OCI-LY7 (cell line): ENCODE measurements at regions not wholly inside any gene's neighbourhood (a gene's known extent, or its start where the extent isn't known, plus 50 kb on each side); places are given as distances from the start of the nearest gene placed in this dataset.

Experiments used
- BruUV-seq: library from RNA; stranded (reverse); fragments of 400-500 nt; replicated peaks from 2 replicates; lab custom pipeline; 2021; lab: Mats Ljungman, UMichigan
- CTCF ChIA-PET: fragments of 300-600 bp; sonication (Branson Sonifier 250); formaldehyde crosslinking; loops from one replicate; lab custom pipeline; 2022; ENCODE audit warnings: antibody characterized with exemption; ENCODE audit not compliant: unreplicated experiment; lab: Charles Lee
- POLR2A ChIA-PET: fragments of 300-600 bp; sonication (Branson Sonifier 250); formaldehyde crosslinking; loops from one replicate; lab custom pipeline; 2022; ENCODE audit warnings: antibody characterized with exemption; lab: Charles Lee
- DNase-seq: peaks from one replicate; pipeline ENCODE4 v3.0.0-alpha.2; 2015; ENCODE audit warnings: low spot score
- H2AFZ ChIP-seq: fragments of 200-600 bp; sonication (generic), shearing (Covaris generic); 2 replicates; pipeline ENCODE4 v1.6.1; 2014; ENCODE audit warnings: mild to moderate bottlenecking, antibody characterized with exemption, low read length, moderate library complexity
- H3K27ac ChIP-seq: fragments of 200-600 bp; sonication (generic); 2 replicates; pipeline ENCODE4 v1.5.1; 2014; ENCODE audit warnings: mixed run types, low read depth, mild to moderate bottlenecking, moderate library complexity, low read length, inconsistent platforms; ENCODE audit not compliant: poor library complexity, severe bottlenecking
- H3K36me3 ChIP-seq: fragments of 200-600 bp; sonication (generic); 2 replicates; pipeline ENCODE4 v1.6.1; 2014; ENCODE audit warnings: mild to moderate bottlenecking, antibody characterized with exemption, low read length, moderate library complexity, mixed read lengths; ENCODE audit not compliant: insufficient read depth
- H3K4me1 ChIP-seq: fragments of 200-600 bp; sonication (generic); 2 replicates; pipeline ENCODE4 v1.5.1; 2014; ENCODE audit warnings: mild to moderate bottlenecking, low read length; ENCODE audit not compliant: insufficient read depth, poor library complexity, severe bottlenecking
- H3K4me2 ChIP-seq: fragments of 200-600 bp; sonication (generic); 2 replicates; pipeline ENCODE4 v1.6.1; 2014; ENCODE audit warnings: mild to moderate bottlenecking, low read length
- H3K4me3 ChIP-seq: fragments of 200-600 bp; sonication (generic); 2 replicates; pipeline ENCODE4 v1.5.1; 2014; ENCODE audit warnings: mild to moderate bottlenecking, low read depth, low read length; ENCODE audit not compliant: poor library complexity, severe bottlenecking
- H3K79me2 ChIP-seq: fragments of 200-600 bp; sonication (generic); 2 replicates; pipeline ENCODE4 v1.6.1; 2016; ENCODE audit warnings: low read depth, mild to moderate bottlenecking, low read length, moderate library complexity, mixed read lengths; ENCODE audit not compliant: insufficient read depth
- H3K9me2 ChIP-seq: fragments of 200-600 bp; sonication (generic); 2 replicates; pipeline ENCODE4 v1.6.1; 2016; ENCODE audit warnings: mild to moderate bottlenecking, low read length, mixed read lengths; ENCODE audit not compliant: insufficient read depth
- H3K9me3 ChIP-seq: fragments of 200-600 bp; sonication (generic); 2 replicates; pipeline ENCODE4 v1.6.1; 2014; ENCODE audit warnings: mild to moderate bottlenecking, mixed run types, low read length, mixed read lengths
- H4K20me1 ChIP-seq: fragments of 200-600 bp; sonication (generic); 2 replicates; pipeline ENCODE4 v1.6.1; 2014; ENCODE audit warnings: mild to moderate bottlenecking, antibody characterized with exemption, low read length, moderate library complexity, mixed read lengths; ENCODE audit not compliant: insufficient read depth
- EZH2phosphoT487 ChIP-seq: fragments of 200-600 bp; sonication (generic); IDR thresholded peaks from 2 replicates; pipeline ENCODE4 v1.6.1; 2018; ENCODE audit warnings: low read depth, borderline replicate concordance, mild to moderate bottlenecking, mixed run types, antibody characterized with exemption, low read length, moderate library complexity, mixed read lengths
- intact Hi-C: fragments of 100-400 bp; cut with micrococcal nuclease; formaldehyde crosslinking; loops from one replicate; pipeline ENCODE4 v1.10.0; 2022; ENCODE audit not compliant: unreplicated experiment
- TF ChIP-seq, protein P1 (sequence below): fragments of 200-600 bp; sonication (generic); conservative IDR thresholded peaks from 2 replicates; pipeline ENCODE4 v1.5.1; 2014; ENCODE audit warnings: mild to moderate bottlenecking, antibody characterized with exemption, low read length, moderate library complexity, mixed read lengths

DNA sequence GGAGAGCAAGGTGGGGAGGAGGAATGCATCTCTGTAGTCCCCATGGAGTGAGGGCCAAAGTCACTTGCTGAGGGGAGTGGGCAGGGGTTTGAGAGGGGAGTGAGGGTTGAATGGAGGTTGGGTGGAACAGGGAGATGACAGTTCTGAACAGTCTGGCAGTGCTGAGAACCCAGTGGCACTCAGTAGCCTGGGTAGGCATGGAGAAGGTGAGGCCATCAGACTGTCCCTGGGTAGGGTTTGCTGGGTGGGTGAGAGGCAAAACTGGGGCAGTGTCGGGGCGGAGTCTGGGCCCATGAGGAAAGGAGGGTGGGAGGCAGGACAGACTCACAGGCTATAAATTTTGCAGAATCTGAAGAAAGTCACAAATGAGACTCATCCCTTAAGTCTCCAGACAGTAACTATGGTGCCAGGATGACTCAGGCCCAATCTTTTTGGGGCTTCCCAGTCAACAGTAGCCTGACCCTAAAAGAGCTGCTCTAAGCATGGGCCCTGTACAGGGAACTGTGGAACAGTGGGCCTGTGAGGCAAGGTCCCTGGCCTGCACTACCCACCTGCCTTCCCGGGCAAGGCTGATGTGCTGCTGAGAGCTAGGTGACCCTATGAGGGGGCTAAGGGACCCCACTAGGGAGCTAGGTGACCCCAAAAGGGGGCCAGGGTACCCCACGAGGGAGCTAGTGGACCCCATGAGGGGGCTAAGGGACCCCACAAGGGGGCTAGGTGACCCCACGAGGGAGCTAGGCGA is 51.0 kb upstream of the DMRTB1 start:
- intact Hi-C loops, result no loop called here
- POLR2A ChIA-PET, result no interaction called here
- CTCF ChIA-PET, result no interaction called here

DNA sequence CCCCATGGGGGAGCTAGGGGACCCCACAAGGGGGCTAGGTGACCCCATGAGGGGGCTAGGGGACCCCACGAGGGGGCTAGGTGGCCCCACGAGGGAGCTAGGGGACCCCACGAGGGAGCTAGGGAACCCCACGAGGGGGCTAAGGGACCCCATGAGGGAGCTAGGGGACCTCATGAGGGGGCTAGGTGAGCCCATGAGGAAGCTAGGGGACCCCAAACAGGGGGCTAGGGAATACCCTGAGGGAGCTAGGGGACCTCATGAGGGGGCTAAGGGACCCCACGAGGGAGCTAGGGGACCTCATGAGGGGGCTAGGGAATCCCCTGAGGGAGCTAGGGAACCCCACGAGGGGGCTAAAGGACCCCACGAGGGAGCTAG is 50.5 kb upstream of the DMRTB1 start:
- Histone ChIP-seq H3K36me3 (no peaks in the 10 kb centered on the region), H3K9me2 (no peaks in the 10 kb centered on the region), H3K4me3 (no peak overlapping the region), H3K9me3 (no peaks in the 10 kb centered on the region), H2AFZ (no peak overlapping the region), H3K27ac (no peak overlapping the region), H4K20me1 (no peaks in the 10 kb centered on the region), H3K4me2 (no peak overlapping the region), H3K4me1 (no peaks in the 10 kb centered on the region), H3K79me2 (no peaks in the 10 kb centered on the region)
- intact Hi-C loops, result no loop called here
- BruUV-seq, result no TSS peak
- TF ChIP-seq, protein P1, sequence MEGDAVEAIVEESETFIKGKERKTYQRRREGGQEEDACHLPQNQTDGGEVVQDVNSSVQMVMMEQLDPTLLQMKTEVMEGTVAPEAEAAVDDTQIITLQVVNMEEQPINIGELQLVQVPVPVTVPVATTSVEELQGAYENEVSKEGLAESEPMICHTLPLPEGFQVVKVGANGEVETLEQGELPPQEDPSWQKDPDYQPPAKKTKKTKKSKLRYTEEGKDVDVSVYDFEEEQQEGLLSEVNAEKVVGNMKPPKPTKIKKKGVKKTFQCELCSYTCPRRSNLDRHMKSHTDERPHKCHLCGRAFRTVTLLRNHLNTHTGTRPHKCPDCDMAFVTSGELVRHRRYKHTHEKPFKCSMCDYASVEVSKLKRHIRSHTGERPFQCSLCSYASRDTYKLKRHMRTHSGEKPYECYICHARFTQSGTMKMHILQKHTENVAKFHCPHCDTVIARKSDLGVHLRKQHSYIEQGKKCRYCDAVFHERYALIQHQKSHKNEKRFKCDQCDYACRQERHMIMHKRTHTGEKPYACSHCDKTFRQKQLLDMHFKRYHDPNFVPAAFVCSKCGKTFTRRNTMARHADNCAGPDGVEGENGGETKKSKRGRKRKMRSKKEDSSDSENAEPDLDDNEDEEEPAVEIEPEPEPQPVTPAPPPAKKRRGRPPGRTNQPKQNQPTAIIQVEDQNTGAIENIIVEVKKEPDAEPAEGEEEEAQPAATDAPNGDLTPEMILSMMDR, result no peak
- no peak for TF ChIP-seq EZH2phosphoT487
- no peak for DNase-seq
- POLR2A ChIA-PET, result interaction anchor here (0.5 to 0.7 kb wide), 2 partner anchors 19 to 130 kb away, joined by 4 to 5 read pairs; no protein-coding TSS in a partner anchor
- CTCF ChIA-PET, result no interaction called here

More for the DNA sequence above, 51.0 kb upstream of the DMRTB1 start:
- BruUV-seq, result no TSS peak
- Histone ChIP-seq H3K4me1 (no peaks in the 10 kb centered on the region), H3K9me3 (no peaks in the 10 kb centered on the region), H3K9me2 (no peaks in the 10 kb centered on the region), H3K36me3 (no peaks in the 10 kb centered on the region), H3K27ac (no peak overlapping the region), H3K4me3 (no peak overlapping the region), H3K4me2 (no peak overlapping the region), H2AFZ (no peak overlapping the region), H4K20me1 (no peaks in the 10 kb centered on the region), H3K79me2 (no peaks in the 10 kb centered on the region)
- DNase-seq, result no peak
- TF ChIP-seq, protein P1, result no peak
- no peak for TF ChIP-seq EZH2phosphoT487

DNA sequence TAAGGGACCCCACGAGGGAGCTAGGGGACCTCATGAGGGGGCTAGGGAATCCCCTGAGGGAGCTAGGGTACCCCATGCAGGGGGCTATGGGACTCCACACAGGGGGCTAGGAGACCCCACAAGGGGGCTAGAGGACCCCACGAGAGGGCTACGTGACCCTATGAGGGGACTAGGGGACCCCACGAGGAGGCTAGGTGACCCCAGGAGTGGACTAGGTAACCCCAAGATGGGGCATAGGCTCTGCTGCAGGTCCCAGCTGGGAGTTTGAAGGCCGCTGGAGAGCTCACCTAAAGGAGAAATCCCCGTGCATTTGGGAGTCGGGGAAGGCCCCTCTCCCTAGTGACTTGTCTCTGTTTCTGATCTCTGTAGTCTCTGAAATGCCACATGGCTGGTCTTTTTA is 50.0 kb upstream of the DMRTB1 start:
- H3K79me2 ChIP-seq, result no peaks in the 10 kb centered on the region
- no peaks in the 10 kb centered on the region for H3K9me3 ChIP-seq
- H2AFZ ChIP-seq, result no peak overlapping the region
- BruUV-seq, result no TSS peak
- H4K20me1 ChIP-seq, result no peaks in the 10 kb centered on the region
- ChIA-PET CTCF (no interaction called here), POLR2A (interaction anchor here (0.5 to 0.7 kb wide), 2 partner anchors 19 to 131 kb away, joined by 4 to 5 read pairs; no protein-coding TSS in a partner anchor)
- intact Hi-C loops, result no loop called here
- no peaks in the 10 kb centered on the region for H3K9me2 ChIP-seq
- H3K27ac ChIP-seq, result no peak overlapping the region
- TF ChIP-seq, protein P1, result no peak
- TF ChIP-seq EZH2phosphoT487, result no peak
- no peaks in the 10 kb centered on the region for H3K4me1 ChIP-seq
- no peak overlapping the region for H3K4me3 ChIP-seq
- no peak for DNase-seq
- no peak overlapping the region for H3K4me2 ChIP-seq
- H3K36me3 ChIP-seq, result no peaks in the 10 kb centered on the region
